ENCODE measurements at regions not wholly inside any gene's neighbourhood (a gene's known extent, or its start where the extent isn't known, plus 50 kb on each side); places are given as distances from the start of the nearest gene placed in this dataset.

GRCh38 chr5:175785681-175786080 is 85.7 kb upstream of the CPLX2 start:
- TF ChIP-seq CTCF (IDR thresholded peaks at IDR 0.05) (no peak), EZH2phosphoT487 (IDR thresholded peaks at IDR 0.05) (no peak)

Data from neural progenitor cell (in vitro differentiated cells).